NCI-H345 (cell line): ENCODE measurements at regions not wholly inside any gene's neighbourhood (a gene's known extent, or its start where the extent isn't known, plus 50 kb on each side); places are given as distances from the start of the nearest gene placed in this dataset.

Source experiments
- DNase-seq: peaks from one replicate; lab custom pipeline; 2025; lab: John Stamatoyannopoulos, UW

GRCh38 chr14:104356738-104357688 lies 218.6 kb downstream of the KIF26A start:
- no peak for DNase-seq

GRCh38 chr14:104357689-104358527 lies 219.5 kb downstream of the KIF26A start:
- no peak for DNase-seq

- no peak for DNase-seq
Measured at GRCh38 chr14:104358528-104359300, 220.3 kb downstream of the KIF26A start.

GRCh38 chr14:104359301-104359968 lies 220.1 kb upstream of the C14orf180 start:
- DNase-seq, result no peak

- DNase-seq, result no peak
Measured at GRCh38 chr14:104359969-104360442, 219.6 kb upstream of the C14orf180 start.

GRCh38 chr14:104360501-104360900 lies 219.1 kb upstream of the C14orf180 start:
- DNase-seq, result no peak

- DNase-seq, result no peak
Measured at GRCh38 chr14:104361101-104361591, 218.4 kb upstream of the C14orf180 start.

- no peak for DNase-seq
Measured at GRCh38 chr14:104361921-104362681, 217.5 kb upstream of the C14orf180 start.

GRCh38 chr14:104362761-104363605 lies 216.6 kb upstream of the C14orf180 start:
- DNase-seq, result no peak

- peak; percentile 38 for DNase-seq
Measured at GRCh38 chr14:104363891-104364760, 215.4 kb upstream of the C14orf180 start.

- no peak for DNase-seq
Measured at GRCh38 chr14:104364830-104365229, 214.7 kb upstream of the C14orf180 start.

GRCh38 chr14:104366931-104367865 lies 212.4 kb upstream of the C14orf180 start:
- no peak for DNase-seq

GRCh38 chr14:104367866-104368750 lies 211.5 kb upstream of the C14orf180 start:
- DNase-seq, result peak; percentile 90

GRCh38 chr14:104368751-104369100 lies 210.8 kb upstream of the C14orf180 start:
- no peak for DNase-seq

- no peak for DNase-seq
Measured at GRCh38 chr14:104369208-104369607, 210.4 kb upstream of the C14orf180 start.

GRCh38 chr14:104370256-104370870 lies 209.2 kb upstream of the C14orf180 start:
- DNase-seq, result peak; percentile 69
